Lung (tissue), 11 donors: ENCODE measurements at regions not wholly inside any gene's neighbourhood (a gene's known extent, or its start where the extent isn't known, plus 50 kb on each side); places are given as distances from the start of the nearest gene placed in this dataset.

Experiments
- ATAC-seq: fragments of 200-7000 bp; cut with Tn5 transposase; one replicate; pipeline ENCODE4 v1.9.1; 2020; ENCODE audit warnings: moderate number of reproducible peaks; ENCODE audit not compliant: insufficient read depth, low FRiP score
- DNase-seq, 3 donors: peaks; one replicate each; pipeline ENCODE4 v3.0.0-alpha.2; 2013 to 2017
- H3K27ac ChIP-seq, 2 donors: one replicate each; pipeline ENCODE4 v1.5.1; 2013; ENCODE audit warnings: mild to moderate bottlenecking in 2 of 2, moderate library complexity in 2 of 2, control low read depth in 1 of 2, inconsistent platforms in 1 of 2, low read depth in 1 of 2, low read length in 1 of 2
- H3K27me3 ChIP-seq, 3 donors: one replicate each; pipeline ENCODE4 v1.5.1; 2013; ENCODE audit warnings: low read length in 2 of 3; ENCODE audit not compliant: control insufficient read depth in 3 of 3, insufficient read depth in 3 of 3
- H3K36me3 ChIP-seq, 4 donors: one replicate each; pipeline ENCODE4 v1.5.1; 2013; ENCODE audit warnings: low read length in 4 of 4, mild to moderate bottlenecking in 1 of 4, moderate library complexity in 1 of 4; ENCODE audit not compliant: control insufficient read depth in 4 of 4, insufficient read depth in 4 of 4
- H3K4me1 ChIP-seq, 5 donors: one replicate each; pipeline ENCODE4 v1.5.1; 2013; ENCODE audit warnings: low read length in 5 of 5, mild to moderate bottlenecking in 2 of 5, moderate library complexity in 1 of 5; ENCODE audit not compliant: control insufficient read depth in 5 of 5, insufficient read depth in 5 of 5
- H3K4me3 ChIP-seq: one replicate; pipeline ENCODE4 v1.5.1; 2013; ENCODE audit warnings: mild to moderate bottlenecking, control low read depth, moderate library complexity
- H3K9ac ChIP-seq, 2 donors: one replicate each; pipeline ENCODE4 v1.5.1; 2013; ENCODE audit warnings: low read length in 2 of 2, control low read depth in 1 of 2; ENCODE audit not compliant: insufficient read depth in 1 of 2
- H3K9me3 ChIP-seq, 4 donors: one replicate each; pipeline ENCODE4 v1.5.1; 2013; ENCODE audit warnings: low read length in 3 of 4, mild to moderate bottlenecking in 1 of 4, moderate library complexity in 1 of 4; ENCODE audit not compliant: control insufficient read depth in 4 of 4, insufficient read depth in 3 of 4
- WGBS, 2 donors: extraction: QIAGEN DNeasy Blood & Tissue Kit; methylation state at CpG; one replicate each; pipeline ENCODE4 v1.1.7; 2013; 5-methylcytosine and 5-hydroxymethylcytosine counted together
- TF ChIP-seq, protein P1 (sequence below): IDR thresholded peaks from 2 replicates; pipeline ENCODE4 v1.5.1; 2012; ENCODE audit warnings: mild to moderate bottlenecking; ENCODE audit errors: control extremely low read depth, extremely low read depth
- donor health status: control.
- donor health status: control.
- donor health status: Bipolar disorder and iron deficiency.
- donor health status: healthy.
- donor health status: DM: yes; HTN: yes; CAD: no.

DNA sequence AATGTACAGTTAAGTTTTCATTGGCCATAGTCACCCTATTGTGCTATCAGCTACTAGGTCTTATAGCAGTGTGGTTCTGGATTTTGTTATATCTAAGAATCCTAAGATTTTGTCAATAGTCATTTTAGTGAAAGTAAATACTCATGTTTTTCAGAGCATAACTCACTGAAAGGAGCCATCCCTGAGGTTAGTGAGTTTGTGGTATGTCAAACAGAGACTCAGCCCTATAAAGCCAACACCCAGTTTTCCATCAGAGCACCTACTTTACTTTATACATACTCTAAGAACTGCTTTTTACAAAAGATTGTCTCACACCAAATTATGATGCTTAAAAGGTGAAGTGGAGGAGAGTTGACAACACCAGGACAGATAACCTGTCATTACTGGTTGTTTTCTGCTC is 686.3 kb upstream of the LRFN5 start:
- H3K4me1 ChIP-seq, result no peaks in the 10 kb centered on the region
- no peaks in the 10 kb centered on the region for H3K36me3 ChIP-seq
- H3K9me3 ChIP-seq, result no peaks in the 10 kb centered on the region
- no peak overlapping the region for H3K4me3 ChIP-seq
- no peaks in the 10 kb centered on the region for H3K27me3 ChIP-seq
- TF ChIP-seq, protein P1, sequence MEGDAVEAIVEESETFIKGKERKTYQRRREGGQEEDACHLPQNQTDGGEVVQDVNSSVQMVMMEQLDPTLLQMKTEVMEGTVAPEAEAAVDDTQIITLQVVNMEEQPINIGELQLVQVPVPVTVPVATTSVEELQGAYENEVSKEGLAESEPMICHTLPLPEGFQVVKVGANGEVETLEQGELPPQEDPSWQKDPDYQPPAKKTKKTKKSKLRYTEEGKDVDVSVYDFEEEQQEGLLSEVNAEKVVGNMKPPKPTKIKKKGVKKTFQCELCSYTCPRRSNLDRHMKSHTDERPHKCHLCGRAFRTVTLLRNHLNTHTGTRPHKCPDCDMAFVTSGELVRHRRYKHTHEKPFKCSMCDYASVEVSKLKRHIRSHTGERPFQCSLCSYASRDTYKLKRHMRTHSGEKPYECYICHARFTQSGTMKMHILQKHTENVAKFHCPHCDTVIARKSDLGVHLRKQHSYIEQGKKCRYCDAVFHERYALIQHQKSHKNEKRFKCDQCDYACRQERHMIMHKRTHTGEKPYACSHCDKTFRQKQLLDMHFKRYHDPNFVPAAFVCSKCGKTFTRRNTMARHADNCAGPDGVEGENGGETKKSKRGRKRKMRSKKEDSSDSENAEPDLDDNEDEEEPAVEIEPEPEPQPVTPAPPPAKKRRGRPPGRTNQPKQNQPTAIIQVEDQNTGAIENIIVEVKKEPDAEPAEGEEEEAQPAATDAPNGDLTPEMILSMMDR, result no peak
- no peak for ATAC-seq
- no peak for DNase-seq
- no peak overlapping the region for H3K9ac ChIP-seq
- no peak overlapping the region for H3K27ac ChIP-seq

DNA sequence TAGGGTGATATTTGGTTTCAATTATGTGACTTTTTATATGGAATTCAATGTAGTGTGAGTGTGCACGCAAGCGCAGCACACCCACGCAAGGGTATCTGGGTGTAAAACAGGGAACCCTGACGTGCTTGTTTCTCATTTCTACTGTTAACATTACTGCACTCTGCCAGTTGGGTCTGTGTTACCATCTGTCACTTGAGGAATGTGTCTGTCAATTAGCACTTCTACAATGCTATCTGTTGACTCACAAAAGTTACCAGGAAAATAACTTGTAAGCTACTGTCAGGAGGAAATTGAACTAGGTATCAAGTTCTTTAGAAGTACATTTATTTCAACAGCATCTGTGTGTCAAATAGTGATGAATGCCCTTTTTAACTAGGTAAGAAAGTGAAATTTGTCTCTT is 695.5 kb upstream of the LRFN5 start:
- H3K9me3 ChIP-seq, result no peaks in the 10 kb centered on the region
- no peak overlapping the region for H3K4me3 ChIP-seq
- no peaks in the 10 kb centered on the region for H3K27me3 ChIP-seq
- H3K9ac ChIP-seq, result no peak overlapping the region
- no peaks in the 10 kb centered on the region for H3K4me1 ChIP-seq
- TF ChIP-seq, protein P1, result no peak
- ATAC-seq, result no peak
- DNase-seq, result no peak
- no peaks in the 10 kb centered on the region for H3K36me3 ChIP-seq
- H3K27ac ChIP-seq, result no peak overlapping the region
- WGBS, 2 donors, result 81 to 87% methylated on average over 4 of the region's 4 CpGs

DNA sequence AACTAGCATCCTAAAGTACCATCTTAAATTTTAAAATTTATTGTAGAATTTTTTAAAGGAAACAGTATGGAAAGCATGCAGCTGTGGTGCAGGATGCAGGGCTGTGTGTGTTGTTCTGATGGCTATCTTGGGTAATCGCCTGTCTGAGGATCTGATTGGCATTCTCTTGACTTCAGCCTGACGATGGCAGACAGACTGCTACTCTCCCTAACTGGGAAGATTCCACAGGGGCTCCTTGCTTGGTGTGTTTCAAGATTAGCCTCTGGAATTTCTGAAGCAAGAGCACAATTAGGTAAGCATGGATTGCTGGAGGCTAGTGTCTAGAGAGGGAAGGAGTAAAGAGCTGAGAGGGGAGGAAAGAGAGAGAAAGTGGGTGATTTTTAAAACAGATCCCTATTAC is 696.8 kb upstream of the LRFN5 start:
- H3K36me3 ChIP-seq, result no peaks in the 10 kb centered on the region
- no peak for ATAC-seq
- H3K4me1 ChIP-seq, result no peaks in the 10 kb centered on the region
- H3K27me3 ChIP-seq, result no peaks in the 10 kb centered on the region
- 23 to 27% methylated on average over 2 of the region's 2 CpGs for WGBS, 2 donors
- no peaks in the 10 kb centered on the region for H3K9me3 ChIP-seq
- H3K9ac ChIP-seq, result no peak overlapping the region
- no peak overlapping the region for H3K27ac ChIP-seq
- H3K4me3 ChIP-seq, result no peak overlapping the region
- no peak for DNase-seq
- TF ChIP-seq, protein P1, result no peak

DNA sequence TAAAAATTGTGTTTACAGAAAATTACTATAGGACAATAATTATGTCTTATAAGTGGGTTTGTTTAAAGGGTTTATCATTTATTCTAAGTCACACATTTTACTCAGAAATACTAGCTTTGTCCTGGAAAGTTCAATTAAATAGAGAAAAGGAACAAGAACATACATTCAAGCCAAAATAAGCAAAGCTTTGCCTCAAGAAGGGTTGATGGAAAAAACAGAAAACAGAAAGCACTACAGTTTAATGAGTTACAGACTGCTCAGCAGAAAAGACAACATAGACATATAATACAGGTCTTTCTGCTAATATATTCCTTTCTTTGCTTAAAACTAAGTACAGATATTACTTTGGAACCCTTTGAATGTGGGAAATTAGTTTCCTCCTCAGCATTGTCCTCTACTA is 703.0 kb upstream of the LRFN5 start:
- H3K36me3 ChIP-seq, result no peaks in the 10 kb centered on the region
- H3K9me3 ChIP-seq, result no peaks in the 10 kb centered on the region
- H3K27me3 ChIP-seq, result no peaks in the 10 kb centered on the region
- H3K4me1 ChIP-seq, result no peaks in the 10 kb centered on the region
- H3K27ac ChIP-seq, result no peak overlapping the region
- TF ChIP-seq, protein P1, result no peak
- no peak for DNase-seq
- H3K9ac ChIP-seq, result no peak overlapping the region
- H3K4me3 ChIP-seq, result no peak overlapping the region
- no peak for ATAC-seq
